GM23338 (cell line): ENCODE measurements at regions not wholly inside any gene's neighbourhood (a gene's known extent, or its start where the extent isn't known, plus 50 kb on each side); places are given as distances from the start of the nearest gene placed in this dataset.
A peak's percentile ranks its signal among the peaks of the same experiment; 100 is the strongest.

Source experiments
- ATAC-seq: fragments of 200-7000 bp; cut with Tn5 transposase; 3 replicates; pipeline ENCODE4 v1.9.1; 2020
- DNase-seq: peaks from one replicate; pipeline ENCODE4 v3.0.0-alpha.2; 2015; ENCODE audit warnings: low spot score
- H2AFZ ChIP-seq: fragments of 200-600 bp; sonication (generic); 2 replicates; pipeline ENCODE4 v1.8.0; 2016; ENCODE audit warnings: antibody characterized with exemption, mild to moderate bottlenecking, moderate library complexity
- H3F3A ChIP-seq: fragments of 200-600 bp; sonication (generic); replicated peaks from 2 replicates; pipeline ENCODE4 v1.8.0; 2017; ENCODE audit warnings: antibody characterized with exemption, mixed run types, low read depth
- H3K27ac ChIP-seq: fragments of 200-600 bp; sonication (generic); 2 replicates; pipeline ENCODE4 v1.6.1; 2016; ENCODE audit warnings: low read depth
- H3K27me3 ChIP-seq: fragments of 200-600 bp; sonication (generic); 2 replicates; pipeline ENCODE4 v1.8.0; 2016; ENCODE audit warnings: mild to moderate bottlenecking, mixed run types, moderate library complexity; ENCODE audit not compliant: insufficient read depth
- H3K36me3 ChIP-seq: fragments of 200-600 bp; sonication (generic); 2 replicates; pipeline ENCODE4 v1.8.0; 2016; ENCODE audit warnings: mild to moderate bottlenecking; ENCODE audit not compliant: insufficient read depth
- H3K4me1 ChIP-seq: fragments of 200-600 bp; sonication (generic); 2 replicates; pipeline ENCODE4 v1.8.0; 2016; ENCODE audit warnings: mild to moderate bottlenecking, moderate library complexity; ENCODE audit not compliant: insufficient read depth
- H3K4me2 ChIP-seq: fragments of 200-600 bp; sonication (generic); 2 replicates; pipeline ENCODE4 v1.7.1; 2017; ENCODE audit warnings: mixed run types
- H3K4me3 ChIP-seq: fragments of 200-600 bp; sonication (generic); 2 replicates; pipeline ENCODE4 v1.6.1; 2016; ENCODE audit warnings: mixed run types
- H3K79me2 ChIP-seq: fragments of 200-600 bp; sonication (generic); replicated peaks from 2 replicates; pipeline ENCODE4 v1.8.0; 2017; ENCODE audit warnings: mild to moderate bottlenecking; ENCODE audit not compliant: insufficient read depth
- H3K9me2 ChIP-seq: fragments of 200-600 bp; sonication (generic); 2 replicates; pipeline ENCODE4 v1.8.0; 2017; ENCODE audit not compliant: insufficient read depth
- H4K20me1 ChIP-seq: fragments of 200-600 bp; sonication (generic); replicated peaks from 2 replicates; pipeline ENCODE4 v1.8.0; 2017; ENCODE audit warnings: mild to moderate bottlenecking; ENCODE audit not compliant: insufficient read depth
- H3K27ac Mint-ChIP-seq: 2 replicates; pipeline ENCODE4 v1.8.0; 2020; ENCODE audit warnings: inconsistent platforms, mild to moderate bottlenecking, moderate library complexity, mixed read lengths
- H3K27me3 Mint-ChIP-seq: 3 replicates; pipeline ENCODE4 v1.8.0; 2022; ENCODE audit warnings: low read depth, mild to moderate bottlenecking, moderate library complexity, mixed read lengths, inconsistent platforms; ENCODE audit not compliant: insufficient read depth, poor library complexity
- H3K36me3 Mint-ChIP-seq: 3 replicates; pipeline ENCODE4 v1.8.0; 2021; ENCODE audit warnings: low read depth, mild to moderate bottlenecking, inconsistent platforms, moderate library complexity, mixed read lengths
- H3K4me1 Mint-ChIP-seq: 3 replicates; pipeline ENCODE4 v1.8.0; 2020; ENCODE audit warnings: mild to moderate bottlenecking, inconsistent platforms, mixed read lengths
- H3K4me3 Mint-ChIP-seq: 3 replicates; pipeline ENCODE4 v1.8.0; 2021; ENCODE audit warnings: moderate library complexity, mild to moderate bottlenecking, inconsistent platforms, mixed read lengths
- H3K9me3 Mint-ChIP-seq: 3 replicates; pipeline ENCODE4 v1.8.0; 2020; ENCODE audit warnings: moderate library complexity, mild to moderate bottlenecking, inconsistent platforms, mixed read lengths
- CREB1 ChIP-seq: fragments of 250-450 bp; sonication (Bioruptor Pico); IDR thresholded peaks from 2 replicates; pipeline ENCODE4 v1.5.0; 2020; ENCODE audit warnings: low read depth, mild to moderate bottlenecking, moderate library complexity
- ETS1 ChIP-seq: IDR thresholded peaks from 2 replicates; pipeline ENCODE4 v1.6.1; 2016; ENCODE audit warnings: antibody characterized with exemption
- EZH2 ChIP-seq: fragments of 200-600 bp; sonication (generic); IDR thresholded peaks from one replicate; pipeline ENCODE4 v1.8.0; 2017; ENCODE audit warnings: antibody characterized with exemption, mild to moderate bottlenecking, low read depth; ENCODE audit not compliant: unreplicated experiment
- JUNB ChIP-seq: IDR thresholded peaks from one replicate; pipeline ENCODE4 v1.6.1; 2016; ENCODE audit warnings: antibody characterized with exemption; ENCODE audit not compliant: unreplicated experiment
- POLR2AphosphoS5 ChIP-seq: IDR thresholded peaks from 2 replicates; pipeline ENCODE4 v1.6.1; 2016; ENCODE audit warnings: antibody characterized with exemption, low read depth
- STAT1 ChIP-seq: IDR thresholded peaks from one replicate; pipeline ENCODE4 v1.6.1; 2016; ENCODE audit warnings: antibody characterized with exemption; ENCODE audit not compliant: unreplicated experiment
- ZNF114 ChIP-seq: fragments of 250-450 bp; sonication (Bioruptor Pico); IDR thresholded peaks from 2 replicates; pipeline ENCODE4 v1.5.0; 2020; ENCODE audit warnings: mild to moderate bottlenecking, moderate library complexity
- ZNF331 ChIP-seq: fragments of 250-450 bp; sonication (Bioruptor Pico); IDR thresholded peaks from 2 replicates; pipeline ENCODE4 v1.5.0; 2020; ENCODE audit warnings: low read depth, mild to moderate bottlenecking, moderate library complexity
- TF ChIP-seq, protein P1 (sequence below): IDR thresholded peaks from one replicate; pipeline ENCODE4 v1.6.1; 2018; ENCODE audit warnings: antibody characterized with exemption; ENCODE audit not compliant: unreplicated experiment
- TF ChIP-seq, protein P2 (sequence below): fragments of 250-450 bp; sonication (Bioruptor Pico); IDR thresholded peaks from 2 replicates; pipeline ENCODE4 v1.5.0; 2020; ENCODE audit warnings: mild to moderate bottlenecking, moderate library complexity

DNA sequence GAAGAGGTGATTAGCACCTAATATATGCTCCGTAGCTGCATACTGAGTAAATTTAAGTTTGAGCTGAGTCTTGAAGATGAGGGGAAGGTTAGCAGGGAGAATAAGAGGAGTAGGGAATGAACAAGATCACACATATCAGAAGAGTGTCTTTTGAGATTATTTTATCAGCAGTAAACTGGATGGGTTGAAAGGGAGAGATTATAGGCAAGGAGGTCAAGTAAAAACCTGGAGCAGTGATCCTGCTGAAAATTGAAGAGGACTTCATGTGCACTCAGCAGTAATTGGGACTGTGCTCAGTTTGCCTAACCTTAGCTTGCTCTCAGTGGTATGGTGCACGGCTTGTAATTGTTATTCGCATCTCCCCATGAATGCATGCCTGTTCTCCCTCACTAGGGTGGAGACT is 79.5 kb upstream of the PICALM start:
- Histone ChIP-seq H3K4me3 (no peak overlapping the region), H4K20me1 (no peaks in the 10 kb centered on the region; the same call in 1 of the 2 replicates), H3K4me1 (peaks cover 10% of the 10 kb centered on the region; the same call in 1 of the 2 replicates), H3F3A (no peaks in the 10 kb centered on the region), H3K79me2 (no peaks in the 10 kb centered on the region), H3K27me3 (no peaks in the 10 kb centered on the region), H2AFZ (peak overlapping the region; percentile 77; the same call in 1 of the 2 replicates), H3K27ac (no peak overlapping the region), H3K9me2 (peaks cover 9% of the 10 kb centered on the region; the same call in 1 of the 2 replicates), H3K4me2 (no peak overlapping the region), H3K36me3 (no peaks in the 10 kb centered on the region)
- no peak for DNase-seq
- ATAC-seq = peak; percentile 81
- H3K27ac Mint-ChIP-seq = no peak overlapping the region
- H3K4me1 Mint-ChIP-seq = peaks cover 23% of the 10 kb centered on the region
- H3K4me3 Mint-ChIP-seq = no peak overlapping the region
- TF ChIP-seq ETS1 (no peak), CREB1 (no peak), ZNF114 (no peak), ZNF331 (no peak), EZH2 (no peak), STAT1 (no peak), JUNB (no peak)
- TF ChIP-seq, protein P1, sequence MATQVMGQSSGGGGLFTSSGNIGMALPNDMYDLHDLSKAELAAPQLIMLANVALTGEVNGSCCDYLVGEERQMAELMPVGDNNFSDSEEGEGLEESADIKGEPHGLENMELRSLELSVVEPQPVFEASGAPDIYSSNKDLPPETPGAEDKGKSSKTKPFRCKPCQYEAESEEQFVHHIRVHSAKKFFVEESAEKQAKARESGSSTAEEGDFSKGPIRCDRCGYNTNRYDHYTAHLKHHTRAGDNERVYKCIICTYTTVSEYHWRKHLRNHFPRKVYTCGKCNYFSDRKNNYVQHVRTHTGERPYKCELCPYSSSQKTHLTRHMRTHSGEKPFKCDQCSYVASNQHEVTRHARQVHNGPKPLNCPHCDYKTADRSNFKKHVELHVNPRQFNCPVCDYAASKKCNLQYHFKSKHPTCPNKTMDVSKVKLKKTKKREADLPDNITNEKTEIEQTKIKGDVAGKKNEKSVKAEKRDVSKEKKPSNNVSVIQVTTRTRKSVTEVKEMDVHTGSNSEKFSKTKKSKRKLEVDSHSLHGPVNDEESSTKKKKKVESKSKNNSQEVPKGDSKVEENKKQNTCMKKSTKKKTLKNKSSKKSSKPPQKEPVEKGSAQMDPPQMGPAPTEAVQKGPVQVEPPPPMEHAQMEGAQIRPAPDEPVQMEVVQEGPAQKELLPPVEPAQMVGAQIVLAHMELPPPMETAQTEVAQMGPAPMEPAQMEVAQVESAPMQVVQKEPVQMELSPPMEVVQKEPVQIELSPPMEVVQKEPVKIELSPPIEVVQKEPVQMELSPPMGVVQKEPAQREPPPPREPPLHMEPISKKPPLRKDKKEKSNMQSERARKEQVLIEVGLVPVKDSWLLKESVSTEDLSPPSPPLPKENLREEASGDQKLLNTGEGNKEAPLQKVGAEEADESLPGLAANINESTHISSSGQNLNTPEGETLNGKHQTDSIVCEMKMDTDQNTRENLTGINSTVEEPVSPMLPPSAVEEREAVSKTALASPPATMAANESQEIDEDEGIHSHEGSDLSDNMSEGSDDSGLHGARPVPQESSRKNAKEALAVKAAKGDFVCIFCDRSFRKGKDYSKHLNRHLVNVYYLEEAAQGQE = no peak
- no peaks in the 10 kb centered on the region for H3K27me3 Mint-ChIP-seq
- H3K9me3 Mint-ChIP-seq = no peaks in the 10 kb centered on the region
- H3K36me3 Mint-ChIP-seq = no peaks in the 10 kb centered on the region

GRCh38 chr11:86147004-86147403 is 78.1 kb upstream of the PICALM start:
- Histone ChIP-seq H3K4me2 (no peak overlapping the region), H4K20me1 (no peaks in the 10 kb centered on the region), H3K79me2 (no peaks in the 10 kb centered on the region), H3K36me3 (no peaks in the 10 kb centered on the region), H3K27ac (no peak overlapping the region), H3K9me2 (0 out of 2 replicates have a peak, but pooled peaks cover 7% of the 10 kb centered on the region), H3F3A (no peaks in the 10 kb centered on the region), H2AFZ (no peak overlapping the region), H3K27me3 (no peaks in the 10 kb centered on the region), H3K4me1 (peaks cover 7% of the 10 kb centered on the region; the same call in 1 of the 2 replicates), H3K4me3 (no peak overlapping the region)
- DNase-seq = no peak
- Mint-ChIP-seq H3K36me3 (no peaks in the 10 kb centered on the region), H3K27me3 (no peaks in the 10 kb centered on the region), H3K4me1 (peaks cover 19% of the 10 kb centered on the region), H3K9me3 (no peaks in the 10 kb centered on the region), H3K27ac (no peak overlapping the region), H3K4me3 (no peak overlapping the region)
- TF ChIP-seq STAT1 (no peak), CREB1 (no peak), POLR2AphosphoS5 (no peak), ZNF114 (no peak)
- TF ChIP-seq, protein P2, sequence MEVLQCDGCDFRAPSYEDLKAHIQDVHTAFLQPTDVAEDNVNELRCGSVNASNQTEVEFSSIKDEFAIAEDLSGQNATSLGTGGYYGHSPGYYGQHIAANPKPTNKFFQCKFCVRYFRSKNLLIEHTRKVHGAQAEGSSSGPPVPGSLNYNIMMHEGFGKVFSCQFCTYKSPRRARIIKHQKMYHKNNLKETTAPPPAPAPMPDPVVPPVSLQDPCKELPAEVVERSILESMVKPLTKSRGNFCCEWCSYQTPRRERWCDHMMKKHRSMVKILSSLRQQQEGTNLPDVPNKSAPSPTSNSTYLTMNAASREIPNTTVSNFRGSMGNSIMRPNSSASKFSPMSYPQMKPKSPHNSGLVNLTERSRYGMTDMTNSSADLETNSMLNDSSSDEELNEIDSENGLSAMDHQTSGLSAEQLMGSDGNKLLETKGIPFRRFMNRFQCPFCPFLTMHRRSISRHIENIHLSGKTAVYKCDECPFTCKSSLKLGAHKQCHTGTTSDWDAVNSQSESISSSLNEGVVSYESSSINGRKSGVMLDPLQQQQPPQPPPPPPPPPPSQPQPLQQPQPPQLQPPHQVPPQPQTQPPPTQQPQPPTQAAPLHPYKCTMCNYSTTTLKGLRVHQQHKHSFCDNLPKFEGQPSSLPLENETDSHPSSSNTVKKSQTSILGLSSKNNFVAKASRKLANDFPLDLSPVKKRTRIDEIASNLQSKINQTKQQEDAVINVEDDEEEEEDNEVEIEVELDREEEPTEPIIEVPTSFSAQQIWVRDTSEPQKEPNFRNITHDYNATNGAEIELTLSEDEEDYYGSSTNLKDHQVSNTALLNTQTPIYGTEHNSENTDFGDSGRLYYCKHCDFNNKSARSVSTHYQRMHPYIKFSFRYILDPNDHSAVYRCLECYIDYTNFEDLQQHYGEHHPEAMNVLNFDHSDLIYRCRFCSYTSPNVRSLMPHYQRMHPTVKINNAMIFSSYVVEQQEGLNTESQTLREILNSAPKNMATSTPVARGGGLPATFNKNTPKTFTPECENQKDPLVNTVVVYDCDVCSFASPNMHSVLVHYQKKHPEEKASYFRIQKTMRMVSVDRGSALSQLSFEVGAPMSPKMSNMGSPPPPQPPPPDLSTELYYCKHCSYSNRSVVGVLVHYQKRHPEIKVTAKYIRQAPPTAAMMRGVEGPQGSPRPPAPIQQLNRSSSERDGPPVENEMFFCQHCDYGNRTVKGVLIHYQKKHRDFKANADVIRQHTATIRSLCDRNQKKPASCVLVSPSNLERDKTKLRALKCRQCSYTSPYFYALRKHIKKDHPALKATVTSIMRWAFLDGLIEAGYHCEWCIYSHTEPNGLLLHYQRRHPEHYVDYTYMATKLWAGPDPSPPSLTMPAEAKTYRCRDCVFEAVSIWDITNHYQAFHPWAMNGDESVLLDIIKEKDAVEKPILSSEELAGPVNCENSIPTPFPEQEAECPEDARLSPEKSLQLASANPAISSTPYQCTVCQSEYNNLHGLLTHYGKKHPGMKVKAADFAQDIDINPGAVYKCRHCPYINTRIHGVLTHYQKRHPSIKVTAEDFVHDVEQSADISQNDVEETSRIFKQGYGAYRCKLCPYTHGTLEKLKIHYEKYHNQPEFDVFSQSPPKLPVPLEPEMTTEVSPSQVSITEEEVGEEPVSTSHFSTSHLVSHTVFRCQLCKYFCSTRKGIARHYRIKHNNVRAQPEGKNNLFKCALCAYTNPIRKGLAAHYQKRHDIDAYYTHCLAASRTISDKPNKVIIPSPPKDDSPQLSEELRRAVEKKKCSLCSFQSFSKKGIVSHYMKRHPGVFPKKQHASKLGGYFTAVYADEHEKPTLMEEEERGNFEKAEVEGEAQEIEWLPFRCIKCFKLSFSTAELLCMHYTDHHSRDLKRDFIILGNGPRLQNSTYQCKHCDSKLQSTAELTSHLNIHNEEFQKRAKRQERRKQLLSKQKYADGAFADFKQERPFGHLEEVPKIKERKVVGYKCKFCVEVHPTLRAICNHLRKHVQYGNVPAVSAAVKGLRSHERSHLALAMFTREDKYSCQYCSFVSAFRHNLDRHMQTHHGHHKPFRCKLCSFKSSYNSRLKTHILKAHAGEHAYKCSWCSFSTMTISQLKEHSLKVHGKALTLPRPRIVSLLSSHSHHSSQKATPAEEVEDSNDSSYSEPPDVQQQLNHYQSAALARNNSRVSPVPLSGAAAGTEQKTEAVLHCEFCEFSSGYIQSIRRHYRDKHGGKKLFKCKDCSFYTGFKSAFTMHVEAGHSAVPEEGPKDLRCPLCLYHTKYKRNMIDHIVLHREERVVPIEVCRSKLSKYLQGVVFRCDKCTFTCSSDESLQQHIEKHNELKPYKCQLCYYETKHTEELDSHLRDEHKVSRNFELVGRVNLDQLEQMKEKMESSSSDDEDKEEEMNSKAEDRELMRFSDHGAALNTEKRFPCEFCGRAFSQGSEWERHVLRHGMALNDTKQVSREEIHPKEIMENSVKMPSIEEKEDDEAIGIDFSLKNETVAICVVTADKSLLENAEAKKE (CRISPR knock-in tag) = no peak
- ATAC-seq = no peak
